GM23248 (cell line): ENCODE measurements at regions not wholly inside any gene's neighbourhood (a gene's known extent, or its start where the extent isn't known, plus 50 kb on each side); places are given as distances from the start of the nearest gene placed in this dataset.

Experiments used
- EZH2 ChIP-seq: fragments of 200-600 bp; sonication (generic); IDR thresholded peaks from 2 replicates; pipeline ENCODE4 v1.6.1; 2018; ENCODE audit warnings: antibody characterized with exemption, mild to moderate bottlenecking; ENCODE audit not compliant: insufficient read depth, poor library complexity, severe bottlenecking
- EZH2phosphoT487 ChIP-seq: fragments of 200-600 bp; sonication (generic); IDR thresholded peaks from 2 replicates; pipeline ENCODE4 v1.6.1; 2018; ENCODE audit warnings: antibody characterized with exemption, moderate library complexity, mild to moderate bottlenecking, low read depth; ENCODE audit not compliant: insufficient read depth

GRCh38 chr3:96233679-96234078 is 580.7 kb upstream of the EPHA6 start:
- no peak for TF ChIP-seq EZH2phosphoT487
- TF ChIP-seq EZH2: no peak
